Muscle of back (tissue), 3 donors: ENCODE measurements at regions not wholly inside any gene's neighbourhood (a gene's known extent, or its start where the extent isn't known, plus 50 kb on each side); places are given as distances from the start of the nearest gene placed in this dataset.

Source experiments
- DNase-seq, 3 donors: peaks; one replicate each; pipeline versions ENCODE4 v3.0.0 to v3.0.0-alpha.2; 2013

- no peak for DNase-seq
Measured at GRCh38 chr20:48300529-48300928, 515.2 kb upstream of the SULF2 start.

- DNase-seq: peak; percentile 77 to 90 (median 85)
Measured at GRCh38 chr20:48298851-48299484, 513.7 kb upstream of the SULF2 start.

GRCh38 chr20:48298433-48298832, 513.2 kb upstream of the SULF2 start:
- no peak for DNase-seq

- no peak for DNase-seq
Measured at GRCh38 chr20:48295966-48296421, 510.7 kb upstream of the SULF2 start.

GRCh38 chr20:48295445-48295903, 510.2 kb upstream of the SULF2 start:
- DNase-seq: peak; percentile 80 to 93 (median 90)

GRCh38 chr20:48294942-48295341, 509.7 kb upstream of the SULF2 start:
- peak in 1 of 3 donors; percentile 30 for DNase-seq

- no peak for DNase-seq
Measured at GRCh38 chr20:48294196-48294595, 508.9 kb upstream of the SULF2 start.

GRCh38 chr20:48293671-48294070, 508.4 kb upstream of the SULF2 start:
- peak in 1 of 3 donors; percentile 56 for DNase-seq

GRCh38 chr20:48292806-48293205, 507.5 kb upstream of the SULF2 start:
- DNase-seq: no peak

GRCh38 chr20:48291896-48292295, 506.6 kb upstream of the SULF2 start:
- no peak for DNase-seq

- no peak for DNase-seq
Measured at GRCh38 chr20:48288930-48289507, 503.7 kb upstream of the SULF2 start.

GRCh38 chr20:48287552-48288170, 502.4 kb upstream of the SULF2 start:
- no peak for DNase-seq

GRCh38 chr20:48287021-48287494, 501.8 kb upstream of the SULF2 start:
- peak in 1 of 3 donors; percentile 86 for DNase-seq

GRCh38 chr20:48286601-48287000, 501.3 kb upstream of the SULF2 start:
- DNase-seq: no peak

- DNase-seq: no peak
Measured at GRCh38 chr20:48285656-48286055, 500.4 kb upstream of the SULF2 start.

- DNase-seq: no peak
Measured at GRCh38 chr20:48284837-48285236, 499.6 kb upstream of the SULF2 start.

- no peak for DNase-seq
Measured at GRCh38 chr20:48284315-48284714, 499.0 kb upstream of the SULF2 start.

GRCh38 chr20:48283470-48284110, 498.3 kb upstream of the SULF2 start:
- peak in 2 of 3 donors; percentile 63 to 66 for DNase-seq

- no peak for DNase-seq
Measured at GRCh38 chr20:48282591-48283228, 497.4 kb upstream of the SULF2 start.

- no peak for DNase-seq
Measured at GRCh38 chr20:48281501-48281900, 496.2 kb upstream of the SULF2 start.

GRCh38 chr20:48278961-48279481, 493.7 kb upstream of the SULF2 start:
- no peak for DNase-seq

GRCh38 chr20:48277266-48277665, 492.0 kb upstream of the SULF2 start:
- no peak for DNase-seq
